ENCODE measurements at regions not wholly inside any gene's neighbourhood (a gene's known extent, or its start where the extent isn't known, plus 50 kb on each side); places are given as distances from the start of the nearest gene placed in this dataset.

- TF ChIP-seq EP300 (IDR thresholded peaks at IDR 0.05) (no peak), ESRRA (IDR thresholded peaks at IDR 0.05; ENCODE audit: borderline replicate concordance, low read length) (no peak)
These were observed 279.4 kb downstream of the TMA16 start for GRCh38 chr4:163773940-163774339.

Measured in A549 (cell line).